Mesendoderm (in vitro differentiated cells): ENCODE measurements at regions not wholly inside any gene's neighbourhood (a gene's known extent, or its start where the extent isn't known, plus 50 kb on each side); places are given as distances from the start of the nearest gene placed in this dataset.
A peak's percentile ranks its signal among the peaks of the same experiment; 100 is the strongest.

Source experiments
- DNase-seq: peaks from one replicate; pipeline ENCODE4 v3.0.0; 2013
- H2AK5ac ChIP-seq: 2 replicates; pipeline ENCODE4 v1.6.1; 2013; ENCODE audit warnings: low read length, inconsistent platforms
- H2BK120ac ChIP-seq: 2 replicates; pipeline ENCODE4 v1.6.1; 2013; ENCODE audit warnings: low read depth, mild to moderate bottlenecking, low read length, moderate library complexity, mixed read lengths
- H2BK15ac ChIP-seq: replicated peaks from 2 replicates; pipeline ENCODE4 v1.6.1; 2013; ENCODE audit warnings: low read depth, mild to moderate bottlenecking, moderate library complexity
- H2BK5ac ChIP-seq: 2 replicates; pipeline ENCODE4 v1.6.1; 2013; ENCODE audit warnings: low read length, inconsistent platforms
- H3K18ac ChIP-seq: 2 replicates; pipeline ENCODE4 v1.6.1; 2013; ENCODE audit warnings: mild to moderate bottlenecking, low read length, mixed read lengths
- H3K23ac ChIP-seq: one replicate; pipeline ENCODE4 v1.6.1; 2013; ENCODE audit warnings: low read length
- H3K27ac ChIP-seq: 2 replicates; pipeline ENCODE4 v1.5.1; 2013; ENCODE audit warnings: low read depth, mild to moderate bottlenecking, inconsistent platforms, low read length, moderate library complexity
- H3K27me3 ChIP-seq: 2 replicates; pipeline ENCODE4 v1.6.1; 2013; ENCODE audit warnings: low read length, control low read depth, mild to moderate bottlenecking, inconsistent platforms; ENCODE audit not compliant: insufficient read depth, poor library complexity
- H3K36me3 ChIP-seq: 2 replicates; pipeline ENCODE4 v1.6.1; 2013; ENCODE audit warnings: low read length, inconsistent platforms; ENCODE audit not compliant: control insufficient read depth, insufficient read depth
- H3K4ac ChIP-seq: one replicate; pipeline ENCODE4 v1.6.1; 2013; ENCODE audit warnings: low read depth, mild to moderate bottlenecking, low read length, moderate library complexity
- H3K4me1 ChIP-seq: 2 replicates; pipeline ENCODE4 v1.6.1; 2013; ENCODE audit warnings: low read depth, low read length, inconsistent platforms; ENCODE audit not compliant: control insufficient read depth
- H3K4me2 ChIP-seq: 2 replicates; pipeline ENCODE4 v1.6.1; 2013; ENCODE audit warnings: low read length
- H3K4me3 ChIP-seq: 2 replicates; pipeline ENCODE4 v1.5.1; 2013; ENCODE audit warnings: mild to moderate bottlenecking, low read length
- H3K56ac ChIP-seq: one replicate; pipeline ENCODE4 v1.6.1; 2013; ENCODE audit warnings: low read length
- H3K79me1 ChIP-seq: 2 replicates; pipeline ENCODE4 v1.6.1; 2013; ENCODE audit warnings: low read length, inconsistent platforms
- H3K79me2 ChIP-seq: 2 replicates; pipeline ENCODE4 v1.6.1; 2013; ENCODE audit warnings: mild to moderate bottlenecking, low read length; ENCODE audit not compliant: control insufficient read depth, insufficient read depth
- H3K9ac ChIP-seq: 2 replicates; pipeline ENCODE4 v1.6.1; 2013; ENCODE audit warnings: low read length, inconsistent platforms
- H4K5ac ChIP-seq: one replicate; pipeline ENCODE4 v1.6.1; 2013; ENCODE audit warnings: low read length
- H4K8ac ChIP-seq: one replicate; pipeline ENCODE4 v1.6.1; 2013; ENCODE audit warnings: low read depth, mild to moderate bottlenecking, control low read depth, low read length, moderate library complexity
- WGBS: extraction: QIAGEN DNeasy Blood & Tissue Kit; methylation state at CpG from one replicate; pipeline ENCODE4 v1.1.7; 2013; ENCODE audit warnings: low lambda C conversion rate, missing lambda C conversion rate; ENCODE audit not compliant: insufficient coverage; ENCODE audit errors: extremely low coverage; 5-methylcytosine and 5-hydroxymethylcytosine counted together

GRCh38 chrY:13094411-13094810 lies 189.7 kb downstream of the DDX3Y start:
- Histone ChIP-seq H2BK15ac (no peak overlapping the region), H2BK120ac (no peak overlapping the region), H2BK5ac (no peak overlapping the region), H3K9ac (no peak overlapping the region), H3K79me1 (no peaks in the 10 kb centered on the region), H3K27me3 (no peaks in the 10 kb centered on the region), H3K23ac (no peak overlapping the region), H3K4me1 (no peaks in the 10 kb centered on the region), H3K4me3 (no peak overlapping the region), H3K56ac (no peak overlapping the region), H4K5ac (no peak overlapping the region), H3K36me3 (no peaks in the 10 kb centered on the region), H3K79me2 (no peaks in the 10 kb centered on the region), H3K4ac (no peak overlapping the region), H4K8ac (no peak overlapping the region), H3K27ac (no peak overlapping the region), H3K4me2 (no peak overlapping the region), H2AK5ac (no peak overlapping the region), H3K18ac (no peak overlapping the region)
- no CpG with 5 or more reads among the region's 1 CpG for WGBS
- peak; percentile 23 for DNase-seq

- H3K9ac ChIP-seq = no peak overlapping the region
- no peak overlapping the region for H3K27ac ChIP-seq
- H3K36me3 ChIP-seq = no peaks in the 10 kb centered on the region
- no peaks in the 10 kb centered on the region for H3K79me2 ChIP-seq
- no peak overlapping the region for H4K8ac ChIP-seq
- no peak overlapping the region for H3K4me2 ChIP-seq
- H2AK5ac ChIP-seq = no peak overlapping the region
- no peaks in the 10 kb centered on the region for H3K4me1 ChIP-seq
- H2BK5ac ChIP-seq = no peak overlapping the region
- H3K27me3 ChIP-seq = no peaks in the 10 kb centered on the region
- no peak overlapping the region for H2BK15ac ChIP-seq
- H3K4ac ChIP-seq = no peak overlapping the region
- no peak overlapping the region for H3K56ac ChIP-seq
- H3K4me3 ChIP-seq = no peak overlapping the region
- WGBS = no CpG with 5 or more reads among the region's 3 CpGs
- H2BK120ac ChIP-seq = no peak overlapping the region
- H4K5ac ChIP-seq = no peak overlapping the region
- no peak overlapping the region for H3K23ac ChIP-seq
- H3K79me1 ChIP-seq = no peaks in the 10 kb centered on the region
- DNase-seq = no peak
- no peak overlapping the region for H3K18ac ChIP-seq
Measured at GRCh38 chrY:13094904-13095600, 190.4 kb downstream of the DDX3Y start.

- no peak overlapping the region for H3K4me3 ChIP-seq
- no peak overlapping the region for H3K9ac ChIP-seq
- no peak overlapping the region for H3K18ac ChIP-seq
- H3K27ac ChIP-seq = no peak overlapping the region
- H3K4me1 ChIP-seq = no peaks in the 10 kb centered on the region
- no peak overlapping the region for H2BK5ac ChIP-seq
- H3K56ac ChIP-seq = no peak overlapping the region
- no CpG with 5 or more reads among the region's 5 CpGs for WGBS
- H3K27me3 ChIP-seq = no peaks in the 10 kb centered on the region
- no peak overlapping the region for H2BK15ac ChIP-seq
- no peaks in the 10 kb centered on the region for H3K79me1 ChIP-seq
- H2BK120ac ChIP-seq = no peak overlapping the region
- no peak overlapping the region for H3K23ac ChIP-seq
- H3K36me3 ChIP-seq = no peaks in the 10 kb centered on the region
- H3K4ac ChIP-seq = no peak overlapping the region
- peak; percentile 41 for DNase-seq
- no peak overlapping the region for H2AK5ac ChIP-seq
- no peak overlapping the region for H4K5ac ChIP-seq
- no peak overlapping the region for H3K4me2 ChIP-seq
- no peaks in the 10 kb centered on the region for H3K79me2 ChIP-seq
- H4K8ac ChIP-seq = no peak overlapping the region
Measured at GRCh38 chrY:13126881-13127456, 222.3 kb downstream of the DDX3Y start.

- no peak overlapping the region for H2BK15ac ChIP-seq
- no peaks in the 10 kb centered on the region for H3K4me1 ChIP-seq
- H3K36me3 ChIP-seq = no peaks in the 10 kb centered on the region
- no peak overlapping the region for H3K4me2 ChIP-seq
- no peak overlapping the region for H3K56ac ChIP-seq
- H4K5ac ChIP-seq = no peak overlapping the region
- no peaks in the 10 kb centered on the region for H3K79me1 ChIP-seq
- H3K9ac ChIP-seq = no peak overlapping the region
- H2AK5ac ChIP-seq = no peak overlapping the region
- no peak overlapping the region for H3K18ac ChIP-seq
- no peak overlapping the region for H4K8ac ChIP-seq
- no peak overlapping the region for H3K23ac ChIP-seq
- H3K4me3 ChIP-seq = no peak overlapping the region
- no peaks in the 10 kb centered on the region for H3K79me2 ChIP-seq
- no peak overlapping the region for H2BK120ac ChIP-seq
- H3K4ac ChIP-seq = no peak overlapping the region
- no peak for DNase-seq
- no peaks in the 10 kb centered on the region for H3K27me3 ChIP-seq
- no peak overlapping the region for H3K27ac ChIP-seq
- no peak overlapping the region for H2BK5ac ChIP-seq
Measured at GRCh38 chrY:13127476-13127875, 222.8 kb downstream of the DDX3Y start.

- no peak overlapping the region for H3K23ac ChIP-seq
- no peak overlapping the region for H3K56ac ChIP-seq
- no peaks in the 10 kb centered on the region for H3K36me3 ChIP-seq
- no peaks in the 10 kb centered on the region for H3K4me1 ChIP-seq
- H3K4ac ChIP-seq = no peak overlapping the region
- H4K5ac ChIP-seq = no peak overlapping the region
- no peak overlapping the region for H3K27ac ChIP-seq
- no peak overlapping the region for H2BK5ac ChIP-seq
- no peak overlapping the region for H3K4me2 ChIP-seq
- H2BK120ac ChIP-seq = no peak overlapping the region
- H2BK15ac ChIP-seq = no peak overlapping the region
- H3K79me1 ChIP-seq = no peaks in the 10 kb centered on the region
- H3K9ac ChIP-seq = no peak overlapping the region
- H4K8ac ChIP-seq = no peak overlapping the region
- DNase-seq = no peak
- no peak overlapping the region for H3K18ac ChIP-seq
- H3K79me2 ChIP-seq = no peaks in the 10 kb centered on the region
- no peak overlapping the region for H3K4me3 ChIP-seq
- no peak overlapping the region for H2AK5ac ChIP-seq
- H3K27me3 ChIP-seq = no peaks in the 10 kb centered on the region
Measured at GRCh38 chrY:13149148-13149547, 244.5 kb downstream of the DDX3Y start.

GRCh38 chrY:13167698-13168097 lies 263.0 kb downstream of the DDX3Y start:
- no peaks in the 10 kb centered on the region for H3K4me1 ChIP-seq
- no peaks in the 10 kb centered on the region for H3K79me1 ChIP-seq
- DNase-seq = no peak
- no peak overlapping the region for H2AK5ac ChIP-seq
- no peaks in the 10 kb centered on the region for H3K27me3 ChIP-seq
- no peak overlapping the region for H3K4me2 ChIP-seq
- H3K56ac ChIP-seq = no peak overlapping the region
- no peak overlapping the region for H3K23ac ChIP-seq
- no peak overlapping the region for H2BK120ac ChIP-seq
- no peak overlapping the region for H3K18ac ChIP-seq
- no peaks in the 10 kb centered on the region for H3K79me2 ChIP-seq
- H2BK5ac ChIP-seq = no peak overlapping the region
- H3K9ac ChIP-seq = no peak overlapping the region
- H2BK15ac ChIP-seq = no peak overlapping the region
- H3K4ac ChIP-seq = no peak overlapping the region
- H4K5ac ChIP-seq = no peak overlapping the region
- WGBS = no CpG with 5 or more reads among the region's 1 CpG
- no peak overlapping the region for H3K4me3 ChIP-seq
- H3K36me3 ChIP-seq = no peaks in the 10 kb centered on the region
- H4K8ac ChIP-seq = no peak overlapping the region
- no peak overlapping the region for H3K27ac ChIP-seq
